RWPE2 (cell line): ENCODE measurements at regions not wholly inside any gene's neighbourhood (a gene's known extent, or its start where the extent isn't known, plus 50 kb on each side); places are given as distances from the start of the nearest gene placed in this dataset.

Experiments used
- ATAC-seq: fragments of 200-7000 bp; cut with Tn5 transposase; 3 replicates; pipeline ENCODE4 v1.9.1; 2021; ENCODE audit warnings: low read depth
- DNase-seq: peaks from one replicate; pipeline ENCODE4 v3.0.0-alpha.2; 2020; ENCODE audit warnings: low spot score
- H3K27ac ChIP-seq: fragments of 450-650 bp; 2 replicates; pipeline ENCODE4 v1.5.1; 2017; ENCODE audit warnings: mild to moderate bottlenecking; ENCODE audit not compliant: poor library complexity, severe bottlenecking
- H3K27me3 ChIP-seq: fragments of 250-450 bp; sonication (Bioruptor Pico); 2 replicates; pipeline ENCODE4 v1.5.1; 2021; ENCODE audit warnings: mild to moderate bottlenecking, moderate library complexity; ENCODE audit not compliant: insufficient read depth, poor library complexity, severe bottlenecking
- H3K36me3 ChIP-seq: fragments of 250-450 bp; sonication (Bioruptor Pico); 2 replicates; pipeline ENCODE4 v1.5.1; 2020; ENCODE audit warnings: low read depth, mild to moderate bottlenecking, moderate library complexity
- H3K4me1 ChIP-seq: fragments of 250-450 bp; sonication (Bioruptor Pico); 2 replicates; pipeline ENCODE4 v1.5.1; 2021; ENCODE audit warnings: mild to moderate bottlenecking, moderate library complexity; ENCODE audit not compliant: insufficient read depth, poor library complexity, severe bottlenecking
- H3K4me3 ChIP-seq: fragments of 250-450 bp; sonication (Bioruptor Pico); 2 replicates; pipeline ENCODE4 v1.5.1; 2021; ENCODE audit warnings: mild to moderate bottlenecking, moderate library complexity; ENCODE audit not compliant: severe bottlenecking
- H3K9me3 ChIP-seq: fragments of 250-450 bp; sonication (Bioruptor Pico); 2 replicates; pipeline ENCODE4 v1.5.1; 2021; ENCODE audit warnings: mild to moderate bottlenecking, moderate library complexity; ENCODE audit not compliant: severe bottlenecking
- TF ChIP-seq, protein P1 (sequence below): fragments of 450-650 bp; IDR thresholded peaks from one replicate; pipeline ENCODE4 v1.5.1; 2017; ENCODE audit warnings: mild to moderate bottlenecking, moderate library complexity; ENCODE audit not compliant: poor library complexity, severe bottlenecking

DNA sequence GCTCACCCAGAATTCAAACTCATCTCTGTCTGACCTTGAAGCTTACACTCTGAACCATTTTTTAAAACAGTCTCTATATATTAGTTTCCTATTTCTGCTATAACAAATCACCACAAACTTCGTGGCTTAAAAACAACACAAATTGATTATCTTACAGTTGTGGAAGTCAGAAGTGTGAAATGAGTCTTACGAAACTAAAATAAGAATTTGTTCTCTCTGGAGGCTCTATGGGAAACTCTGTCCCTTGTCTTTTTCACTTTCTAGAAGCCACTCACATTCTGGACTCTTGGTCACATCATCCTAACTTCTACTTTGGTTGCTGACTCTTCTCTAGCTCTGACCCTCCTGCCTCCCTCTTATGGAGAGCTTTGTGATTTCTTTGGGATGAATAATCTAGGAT, 429.3 kb upstream of the THBS1 start:
- Histone ChIP-seq H3K4me1 (no peaks in the 10 kb centered on the region), H3K4me3 (no peak overlapping the region), H3K9me3 (no peaks in the 10 kb centered on the region), H3K36me3 (no peaks in the 10 kb centered on the region), H3K27me3 (no peaks in the 10 kb centered on the region), H3K27ac (no peak overlapping the region)
- ATAC-seq (no peak), DNase-seq (no peak)
- TF ChIP-seq, protein P1, sequence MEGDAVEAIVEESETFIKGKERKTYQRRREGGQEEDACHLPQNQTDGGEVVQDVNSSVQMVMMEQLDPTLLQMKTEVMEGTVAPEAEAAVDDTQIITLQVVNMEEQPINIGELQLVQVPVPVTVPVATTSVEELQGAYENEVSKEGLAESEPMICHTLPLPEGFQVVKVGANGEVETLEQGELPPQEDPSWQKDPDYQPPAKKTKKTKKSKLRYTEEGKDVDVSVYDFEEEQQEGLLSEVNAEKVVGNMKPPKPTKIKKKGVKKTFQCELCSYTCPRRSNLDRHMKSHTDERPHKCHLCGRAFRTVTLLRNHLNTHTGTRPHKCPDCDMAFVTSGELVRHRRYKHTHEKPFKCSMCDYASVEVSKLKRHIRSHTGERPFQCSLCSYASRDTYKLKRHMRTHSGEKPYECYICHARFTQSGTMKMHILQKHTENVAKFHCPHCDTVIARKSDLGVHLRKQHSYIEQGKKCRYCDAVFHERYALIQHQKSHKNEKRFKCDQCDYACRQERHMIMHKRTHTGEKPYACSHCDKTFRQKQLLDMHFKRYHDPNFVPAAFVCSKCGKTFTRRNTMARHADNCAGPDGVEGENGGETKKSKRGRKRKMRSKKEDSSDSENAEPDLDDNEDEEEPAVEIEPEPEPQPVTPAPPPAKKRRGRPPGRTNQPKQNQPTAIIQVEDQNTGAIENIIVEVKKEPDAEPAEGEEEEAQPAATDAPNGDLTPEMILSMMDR: no peak

DNA sequence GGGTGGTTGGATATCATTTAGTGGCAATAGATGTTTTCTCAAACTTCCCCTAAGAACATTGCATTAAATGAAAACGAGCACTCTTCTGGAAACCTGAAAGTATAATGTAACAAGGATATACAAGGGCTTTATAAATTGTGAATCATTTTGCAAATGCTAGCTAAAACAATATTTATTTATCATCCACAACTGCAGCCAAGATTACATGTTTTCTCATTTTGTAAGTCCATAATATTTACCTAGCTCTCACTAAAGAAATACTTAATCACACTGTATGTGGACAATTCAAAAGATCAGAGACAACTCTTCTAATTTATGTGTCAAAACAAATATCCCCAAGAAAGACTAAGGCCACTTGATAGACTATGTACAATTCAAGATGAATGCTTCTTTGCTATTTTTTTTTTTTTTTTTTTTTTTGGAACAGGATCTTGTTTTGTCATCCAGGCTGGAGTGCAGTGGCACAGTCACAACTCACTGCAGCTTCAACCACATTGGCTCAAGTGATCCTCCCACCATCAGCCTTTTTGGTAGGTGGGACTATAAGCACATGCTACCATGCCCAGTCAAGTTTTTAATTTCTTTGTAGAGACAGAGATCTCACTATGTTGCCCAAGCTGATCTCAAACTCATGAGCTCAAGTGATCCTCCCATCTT, 427.7 kb upstream of the THBS1 start:
- ATAC-seq: no peak
- TF ChIP-seq, protein P1: no peak
- Histone ChIP-seq H3K27me3 (no peaks in the 10 kb centered on the region), H3K27ac (no peak overlapping the region), H3K4me1 (no peaks in the 10 kb centered on the region), H3K9me3 (no peaks in the 10 kb centered on the region), H3K4me3 (no peak overlapping the region), H3K36me3 (no peaks in the 10 kb centered on the region)
- no peak for DNase-seq

DNA sequence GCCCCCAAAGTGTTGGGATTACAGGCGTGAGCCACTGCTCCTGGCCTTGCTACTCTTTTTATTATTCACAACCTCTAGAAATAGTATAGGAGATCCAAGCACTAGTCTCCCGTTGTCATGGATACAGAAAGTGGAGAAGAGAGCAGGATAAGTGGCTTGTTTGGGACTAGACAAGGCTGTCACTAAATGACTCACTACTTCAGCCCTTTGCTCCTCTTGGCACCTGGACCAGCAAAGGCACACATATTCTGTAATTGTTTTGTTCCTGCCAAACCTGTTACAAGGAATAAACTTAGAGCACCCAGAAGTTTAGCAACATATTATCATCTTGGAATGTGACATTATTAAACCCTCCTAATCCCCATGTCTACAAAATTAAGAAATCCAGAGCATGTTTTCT, 427.2 kb upstream of the THBS1 start:
- Histone ChIP-seq H3K27ac (no peak overlapping the region), H3K9me3 (no peaks in the 10 kb centered on the region), H3K4me3 (no peak overlapping the region), H3K27me3 (no peaks in the 10 kb centered on the region), H3K4me1 (no peaks in the 10 kb centered on the region), H3K36me3 (no peaks in the 10 kb centered on the region)
- no peak for ATAC-seq
- no peak for DNase-seq
- TF ChIP-seq, protein P1: no peak

DNA sequence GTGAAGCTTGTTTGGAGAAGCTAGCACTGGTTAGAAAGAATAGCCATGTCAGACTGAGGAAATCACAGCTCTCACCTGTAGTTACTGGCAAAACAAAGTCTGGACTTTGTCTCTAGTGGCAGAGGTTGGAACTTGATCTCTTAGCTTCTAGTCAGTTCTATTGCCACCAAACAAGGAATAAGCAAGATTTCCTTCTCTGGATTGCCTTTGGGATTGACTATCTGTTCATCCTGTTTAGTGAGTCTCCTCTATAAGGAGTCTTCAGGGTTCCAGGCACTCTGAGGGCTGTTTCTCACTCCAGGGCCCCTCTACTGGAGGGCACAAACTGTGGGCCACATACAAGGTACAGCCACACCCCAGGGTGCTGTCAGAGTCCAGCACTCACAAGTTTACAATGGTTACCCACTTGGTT, 426.6 kb upstream of the THBS1 start:
- Histone ChIP-seq H3K27me3 (no peaks in the 10 kb centered on the region), H3K4me3 (no peak overlapping the region), H3K4me1 (no peaks in the 10 kb centered on the region), H3K36me3 (no peaks in the 10 kb centered on the region), H3K27ac (no peak overlapping the region), H3K9me3 (no peaks in the 10 kb centered on the region)
- TF ChIP-seq, protein P1: peak; percentile 30
- DNase-seq (no peak), ATAC-seq (peak; percentile 55; the same call in 1 of the 3 replicates)

DNA sequence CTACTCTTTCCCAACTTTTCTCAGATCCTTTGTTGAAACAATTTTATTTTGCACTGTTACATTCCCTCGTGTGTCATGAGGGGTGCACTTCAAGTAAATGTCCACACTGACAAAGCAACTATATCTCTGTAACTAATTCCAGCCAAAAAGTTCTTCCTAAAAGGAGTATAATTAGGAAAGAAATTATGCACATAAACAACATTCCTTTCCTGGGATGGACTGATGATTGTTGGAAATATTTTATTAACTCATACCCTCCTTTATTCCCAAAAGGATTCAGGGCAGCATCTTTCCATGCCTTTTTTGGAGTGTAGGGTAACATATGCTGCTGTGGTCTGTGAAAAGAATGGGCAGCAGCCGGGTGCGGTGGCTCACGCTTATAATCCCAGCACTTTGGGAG, 426.1 kb upstream of the THBS1 start:
- Histone ChIP-seq H3K36me3 (no peaks in the 10 kb centered on the region), H3K27ac (no peak overlapping the region), H3K9me3 (no peaks in the 10 kb centered on the region), H3K27me3 (no peaks in the 10 kb centered on the region), H3K4me1 (no peaks in the 10 kb centered on the region), H3K4me3 (no peak overlapping the region)
- DNase-seq (no peak), ATAC-seq (no peak)
- TF ChIP-seq, protein P1: no peak
